SK-N-MC (cell line): ENCODE measurements at regions not wholly inside any gene's neighbourhood (a gene's known extent, or its start where the extent isn't known, plus 50 kb on each side); places are given as distances from the start of the nearest gene placed in this dataset.

ENCODE experiments used
- EZH2 ChIP-seq: fragments of 200-600 bp; sonication (generic); IDR thresholded peaks from one replicate; pipeline ENCODE4 v1.6.1; 2017; ENCODE audit warnings: antibody characterized with exemption
- FOXP2 ChIP-seq: optimal IDR thresholded peaks from 2 replicates; pipeline ENCODE3; 2011; ENCODE audit warnings: mild to moderate bottlenecking, moderate library complexity; ENCODE audit not compliant: insufficient read depth; ENCODE audit errors: extremely low read length, control extremely low read depth
- POLR2AphosphoS5 ChIP-seq: IDR thresholded peaks from 2 replicates; pipeline ENCODE4 v1.6.1; 2012; ENCODE audit warnings: mild to moderate bottlenecking, low read depth, low read length, borderline replicate concordance

DNA sequence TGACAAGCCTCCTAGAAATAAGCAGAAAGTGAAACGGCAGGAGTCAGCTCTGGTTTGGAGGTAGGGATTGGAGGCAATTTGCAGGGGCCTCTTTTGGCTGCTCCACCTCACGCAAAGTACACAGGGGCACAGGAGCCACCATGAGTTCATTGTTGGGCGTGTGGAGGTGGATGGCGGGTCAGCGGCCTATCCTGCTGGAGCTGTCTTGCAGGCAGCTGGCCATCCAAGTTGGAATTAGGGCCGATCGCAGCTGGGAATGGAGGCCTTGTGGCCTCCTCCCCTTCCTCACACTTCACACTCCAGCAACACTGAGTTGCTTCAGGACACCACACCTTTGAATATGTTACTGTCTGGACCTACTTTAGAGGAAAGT lies 171.5 kb downstream of the MYCN start:
- TF ChIP-seq POLR2AphosphoS5, result no peak
- TF ChIP-seq EZH2, result no peak
- TF ChIP-seq FOXP2, result no peak
